Astrocyte (in vitro differentiated cells and primary cell): ENCODE measurements at regions not wholly inside any gene's neighbourhood (a gene's known extent, or its start where the extent isn't known, plus 50 kb on each side); places are given as distances from the start of the nearest gene placed in this dataset.

Source experiments
- DNase-seq: peaks from one replicate; pipeline ENCODE4 v3.0.0-alpha.2; 2010; ENCODE audit warnings: low read depth
- FAIRE-seq: peaks from 2 replicates; lab custom pipeline; 2011; peaks lifted over from hg19 to GRCh38; lab: Jason Lieb, UNC
- H2AFZ ChIP-seq: 2 replicates; pipeline ENCODE4 v1.6.0; 2012; ENCODE audit warnings: low read depth, low read length, inconsistent platforms
- H3K27ac ChIP-seq: 2 replicates; pipeline ENCODE4 v1.5.1; 2011; ENCODE audit warnings: low read depth, low read length, inconsistent platforms
- H3K27me3 ChIP-seq: 2 replicates; pipeline ENCODE4 v1.6.0; 2011; ENCODE audit warnings: low read length, inconsistent platforms; ENCODE audit not compliant: insufficient read depth
- H3K36me3 ChIP-seq: 2 replicates; pipeline ENCODE4 v1.5.1; 2011; ENCODE audit warnings: low read length, inconsistent platforms; ENCODE audit not compliant: insufficient read depth
- H3K4me1 ChIP-seq: 2 replicates; pipeline ENCODE4 v1.5.1; 2011; ENCODE audit warnings: low read length, inconsistent platforms; ENCODE audit not compliant: insufficient read depth
- H3K4me2 ChIP-seq: 2 replicates; pipeline ENCODE4 v1.6.0; 2012; ENCODE audit warnings: low read length, inconsistent platforms
- H3K4me3 ChIP-seq: 2 replicates; pipeline ENCODE4 v1.5.1; 2011; ENCODE audit warnings: low read depth, mild to moderate bottlenecking, low read length, inconsistent platforms; ENCODE audit not compliant: insufficient read depth
- H3K79me2 ChIP-seq: 2 replicates; pipeline ENCODE4 v1.6.0; 2012; ENCODE audit warnings: mild to moderate bottlenecking, low read length, inconsistent platforms; ENCODE audit not compliant: insufficient read depth
- H3K9ac ChIP-seq: 2 replicates; pipeline ENCODE4 v1.6.0; 2012; ENCODE audit warnings: mild to moderate bottlenecking, low read length, inconsistent platforms
- H3K9me3 ChIP-seq: 2 replicates; pipeline ENCODE4 v1.5.1; 2012; ENCODE audit warnings: low read depth, mild to moderate bottlenecking, low read length, inconsistent platforms; ENCODE audit not compliant: insufficient read depth
- H4K20me1 ChIP-seq: 2 replicates; pipeline ENCODE4 v1.6.0; 2012; ENCODE audit warnings: low read length, inconsistent platforms; ENCODE audit not compliant: insufficient read depth
- H3K27ac Mint-ChIP-seq: one replicate; pipeline ENCODE4 v1.8.0; 2021; ENCODE audit warnings: mild to moderate bottlenecking, mixed read lengths; ENCODE audit not compliant: unreplicated experiment
- H3K27me3 Mint-ChIP-seq: one replicate; pipeline ENCODE4 v1.8.0; 2021; ENCODE audit warnings: low read depth, mixed read lengths; ENCODE audit not compliant: unreplicated experiment
- H3K36me3 Mint-ChIP-seq: one replicate; pipeline ENCODE4 v1.8.0; 2021; ENCODE audit warnings: low read depth, mixed read lengths; ENCODE audit not compliant: unreplicated experiment
- H3K4me1 Mint-ChIP-seq: one replicate; pipeline ENCODE4 v1.8.0; 2021; ENCODE audit warnings: low read depth, mixed read lengths; ENCODE audit not compliant: unreplicated experiment
- H3K4me3 Mint-ChIP-seq: one replicate; pipeline ENCODE4 v1.8.0; 2021; ENCODE audit warnings: mild to moderate bottlenecking, moderate library complexity, mixed read lengths; ENCODE audit not compliant: unreplicated experiment
- H3K9me3 Mint-ChIP-seq: one replicate; pipeline ENCODE4 v1.8.0; 2021; ENCODE audit warnings: mild to moderate bottlenecking, mixed read lengths; ENCODE audit not compliant: unreplicated experiment
- CTCF ChIP-seq: IDR thresholded peaks from 2 replicates; pipeline ENCODE4 v1.5.1; 2011; ENCODE audit warnings: low read depth, mild to moderate bottlenecking, inconsistent platforms, low read length, moderate library complexity; ENCODE audit not compliant: insufficient read depth
- EZH2 ChIP-seq: IDR thresholded peaks from 2 replicates; pipeline ENCODE4 v1.6.1; 2012; ENCODE audit warnings: mild to moderate bottlenecking, low read length, inconsistent platforms; ENCODE audit not compliant: insufficient read depth

DNA sequence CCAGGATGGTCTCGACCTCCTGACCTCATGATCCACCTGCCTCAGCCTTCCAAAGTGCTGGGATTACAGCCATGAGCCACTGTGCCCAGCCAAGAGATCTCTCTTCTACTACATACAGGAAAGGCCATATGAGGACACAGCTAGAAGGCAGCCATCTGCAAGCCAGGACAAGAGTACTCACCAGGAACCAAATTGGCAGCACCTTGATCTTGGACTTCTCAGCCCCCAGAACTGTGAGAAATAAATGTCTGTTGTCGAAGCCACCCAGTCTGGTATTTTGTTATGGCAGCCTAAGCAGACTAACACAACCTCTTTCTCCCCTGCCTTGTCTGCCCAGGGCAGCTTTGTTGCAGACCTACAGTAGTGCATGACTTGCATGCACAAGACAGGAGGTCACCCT is 211.3 kb upstream of the HAAO start:
- FAIRE-seq (no peak), DNase-seq (no peak)
- no peak overlapping the region for H3K4me3 Mint-ChIP-seq

DNA sequence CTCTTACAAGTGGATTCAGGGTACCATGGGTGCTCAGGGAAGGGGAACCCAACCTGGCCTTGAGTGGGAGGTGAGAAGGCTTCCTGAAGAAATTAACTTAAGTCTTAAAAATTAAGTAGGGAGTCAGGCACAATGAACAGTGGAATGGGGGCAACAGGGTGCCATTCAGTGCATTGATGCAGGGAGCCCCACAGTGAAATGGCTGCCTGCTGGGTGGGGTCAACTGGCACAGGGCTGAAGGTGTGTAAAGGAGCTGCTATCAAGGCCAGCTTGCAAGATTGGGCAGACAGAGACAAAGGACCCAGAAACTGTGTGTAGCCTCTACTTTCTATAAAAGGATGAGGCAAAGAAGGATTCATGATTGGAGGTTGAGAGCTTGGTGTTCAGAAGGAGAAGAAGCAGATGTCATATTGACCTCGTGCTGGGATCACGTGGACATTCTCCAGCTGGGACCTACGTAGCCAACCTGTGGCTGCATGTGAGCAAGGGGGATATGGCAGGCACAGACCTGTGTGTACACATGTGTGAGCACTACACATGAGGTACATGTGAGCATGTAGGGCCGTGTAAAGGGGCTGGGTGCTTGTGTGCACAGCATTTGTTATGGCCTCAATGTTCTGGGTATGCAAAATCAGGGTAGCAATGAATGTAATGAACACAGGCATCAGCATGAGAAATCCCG is 209.5 kb upstream of the HAAO start:
- no peaks in the 10 kb centered on the region for H4K20me1 ChIP-seq
- no peak overlapping the region for H3K4me2 ChIP-seq
- TF ChIP-seq EZH2: no peak
- no peak for TF ChIP-seq CTCF
- H3K27ac ChIP-seq: no peak overlapping the region
- FAIRE-seq (no peak), DNase-seq (no peak)
- H3K79me2 ChIP-seq: no peaks in the 10 kb centered on the region
- Mint-ChIP-seq H3K27me3 (peaks cover 17% of the 10 kb centered on the region), H3K4me1 (peaks cover 7% of the 10 kb centered on the region), H3K4me3 (no peak overlapping the region), H3K27ac (no peak overlapping the region), H3K36me3 (no peaks in the 10 kb centered on the region), H3K9me3 (peaks cover 2% of the 10 kb centered on the region)
- H3K36me3 ChIP-seq: no peaks in the 10 kb centered on the region
- H3K4me1 ChIP-seq: peaks cover 3% of the 10 kb centered on the region
- no peaks in the 10 kb centered on the region for H3K9me3 ChIP-seq
- H2AFZ ChIP-seq: no peak overlapping the region
- no peak overlapping the region for H3K9ac ChIP-seq
- H3K27me3 ChIP-seq: no peaks in the 10 kb centered on the region
- no peak overlapping the region for H3K4me3 ChIP-seq

More for the DNA sequence above, 211.3 kb upstream of the HAAO start:
- Histone ChIP-seq H3K27ac (no peak overlapping the region), H2AFZ (no peak overlapping the region), H4K20me1 (no peaks in the 10 kb centered on the region), H3K79me2 (no peaks in the 10 kb centered on the region), H3K9ac (no peak overlapping the region), H3K4me2 (no peak overlapping the region), H3K4me1 (peaks cover 3% of the 10 kb centered on the region), H3K9me3 (peaks cover 6% of the 10 kb centered on the region), H3K36me3 (no peaks in the 10 kb centered on the region), H3K27me3 (no peaks in the 10 kb centered on the region), H3K4me3 (no peak overlapping the region)
- Mint-ChIP-seq H3K36me3 (no peaks in the 10 kb centered on the region), H3K27me3 (peaks cover 17% of the 10 kb centered on the region), H3K27ac (no peak overlapping the region), H3K9me3 (peaks cover 8% of the 10 kb centered on the region), H3K4me1 (peaks cover 7% of the 10 kb centered on the region)
- TF ChIP-seq CTCF (no peak), EZH2 (no peak)

DNA sequence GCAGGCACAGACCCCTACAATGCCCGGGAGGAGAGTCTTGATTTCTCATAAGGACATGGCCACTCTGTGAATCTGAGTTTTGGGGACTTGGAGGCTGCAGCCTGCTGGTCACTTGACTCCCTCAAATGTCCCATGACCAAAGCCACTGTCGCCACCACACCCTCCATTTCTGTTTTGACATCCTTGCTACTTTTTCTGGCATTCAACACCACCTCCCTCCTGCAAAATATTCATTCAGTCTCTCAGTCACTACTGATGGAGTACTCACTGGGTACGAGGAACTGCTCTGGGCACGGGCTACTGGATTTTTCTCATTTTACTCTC is 208.6 kb upstream of the HAAO start:
- H4K20me1 ChIP-seq: no peaks in the 10 kb centered on the region
- Mint-ChIP-seq H3K4me1 (peaks cover 7% of the 10 kb centered on the region), H3K36me3 (no peaks in the 10 kb centered on the region), H3K27ac (no peak overlapping the region), H3K9me3 (peaks cover 2% of the 10 kb centered on the region), H3K27me3 (peaks cover 15% of the 10 kb centered on the region), H3K4me3 (no peak overlapping the region)
- H3K36me3 ChIP-seq: no peaks in the 10 kb centered on the region
- DNase-seq: no peak
- H3K4me3 ChIP-seq: no peak overlapping the region
- H3K9me3 ChIP-seq: no peaks in the 10 kb centered on the region
- no peak for FAIRE-seq
- no peaks in the 10 kb centered on the region for H3K79me2 ChIP-seq
- no peak overlapping the region for H3K9ac ChIP-seq
- H2AFZ ChIP-seq: no peak overlapping the region
- H3K27ac ChIP-seq: no peak overlapping the region
- no peak overlapping the region for H3K4me2 ChIP-seq
- no peak for TF ChIP-seq EZH2
- TF ChIP-seq CTCF: no peak
- H3K4me1 ChIP-seq: peaks cover 3% of the 10 kb centered on the region
- no peaks in the 10 kb centered on the region for H3K27me3 ChIP-seq
